IMR-90 (cell line): ENCODE measurements at regions not wholly inside any gene's neighbourhood (a gene's known extent, or its start where the extent isn't known, plus 50 kb on each side); places are given as distances from the start of the nearest gene placed in this dataset.

ENCODE experiments used
- ATAC-seq: fragments of 200-7000 bp; cut with Tn5 transposase; 2 replicates; pipeline ENCODE4 v1.9.1; 2020; ENCODE audit warnings: low read depth, mild to moderate bottlenecking, moderate library complexity
- BruUV-seq: library from RNA; stranded (reverse); fragments of 400-500 nt; replicated peaks from 2 replicates; lab custom pipeline; 2021; lab: Mats Ljungman, UMichigan
- CTCF ChIA-PET: fragments of 300-600 bp; formaldehyde crosslinking; extraction: SDS; loops from one replicate; lab custom pipeline; 2021; ENCODE audit warnings: antibody characterized with exemption; lab: Yijun Ruan, JAX
- POLR2A ChIA-PET: fragments of 300-600 bp; sonication (Branson Sonifier 250); formaldehyde crosslinking; loops from one replicate; lab custom pipeline; 2022; ENCODE audit warnings: antibody characterized with exemption; ENCODE audit not compliant: unreplicated experiment; lab: Charles Lee
- DNase-seq: peaks from one replicate; pipeline ENCODE4 v3.0.0; 2013
- H2AFZ ChIP-seq: replicated peaks from 2 replicates; pipeline ENCODE3; 2013; ENCODE audit warnings: low read length, mild to moderate bottlenecking; ENCODE audit not compliant: poor library complexity
- H2AK5ac ChIP-seq: 2 replicates; pipeline ENCODE4 v1.6.1; 2013; ENCODE audit warnings: low read depth, low read length, inconsistent platforms
- H2AK9ac ChIP-seq: replicated peaks from 2 replicates; pipeline ENCODE3; 2013; ENCODE audit warnings: mild to moderate bottlenecking, low read depth, low read length, moderate library complexity; ENCODE audit not compliant: poor library complexity
- H2BK120ac ChIP-seq: 2 replicates; pipeline ENCODE4 v1.6.1; 2013; ENCODE audit warnings: low read depth, low read length, inconsistent platforms
- H2BK15ac ChIP-seq: 3 replicates; pipeline ENCODE4 v1.6.1; 2013; ENCODE audit warnings: low read depth, low read length, inconsistent platforms
- H2BK20ac ChIP-seq: 2 replicates; pipeline ENCODE4 v1.6.1; 2013; ENCODE audit warnings: low read depth, mild to moderate bottlenecking, inconsistent platforms, low read length, moderate library complexity
- H2BK5ac ChIP-seq: 2 replicates; pipeline ENCODE4 v1.6.1; 2013; ENCODE audit warnings: mild to moderate bottlenecking, low read depth, low read length, inconsistent platforms; ENCODE audit not compliant: poor library complexity, severe bottlenecking
- H3K14ac ChIP-seq: replicated peaks from 2 replicates; pipeline ENCODE4 v1.6.1; 2013; ENCODE audit warnings: low read depth, low read length, inconsistent platforms
- H3K18ac ChIP-seq: 2 replicates; pipeline ENCODE4 v1.6.1; 2013; ENCODE audit warnings: low read depth, low read length, control low read depth
- H3K23ac ChIP-seq: 2 replicates; pipeline ENCODE4 v1.6.1; 2013; ENCODE audit warnings: low read depth, low read length, inconsistent platforms
- H3K27ac ChIP-seq: 2 replicates; pipeline ENCODE4 v1.5.1; 2013; ENCODE audit warnings: mild to moderate bottlenecking, control low read depth, low read length; ENCODE audit not compliant: insufficient read depth
- H3K27me3 ChIP-seq: 2 replicates; pipeline ENCODE4 v1.6.1; 2013; ENCODE audit warnings: low read length; ENCODE audit not compliant: control insufficient read depth, insufficient read depth
- H3K36me3 ChIP-seq: 2 replicates; pipeline ENCODE4 v1.6.1; 2013; ENCODE audit warnings: low read length, mixed read lengths; ENCODE audit not compliant: control insufficient read depth, insufficient read depth
- H3K4ac ChIP-seq: 2 replicates; pipeline ENCODE4 v1.6.1; 2013; ENCODE audit warnings: low read depth, low read length, inconsistent platforms
- H3K4me1 ChIP-seq: 2 replicates; pipeline ENCODE4 v1.6.1; 2013; ENCODE audit warnings: low read length, mixed read lengths; ENCODE audit not compliant: control insufficient read depth, insufficient read depth
- H3K4me2 ChIP-seq: 2 replicates; pipeline ENCODE4 v1.6.1; 2013; ENCODE audit warnings: low read depth, mild to moderate bottlenecking, control low read depth, low read length, moderate library complexity
- H3K4me3 ChIP-seq: 2 replicates; pipeline ENCODE4 v1.5.1; 2013; ENCODE audit warnings: low read depth, mild to moderate bottlenecking, control low read depth, low read length, moderate library complexity; ENCODE audit not compliant: insufficient read depth
- H3K56ac ChIP-seq: 2 replicates; pipeline ENCODE4 v1.6.1; 2013; ENCODE audit warnings: low read length, inconsistent platforms; ENCODE audit not compliant: insufficient read depth; ENCODE audit errors: extremely low read depth
- H3K79me1 ChIP-seq, 2 experiments: 2 replicates each; pipeline ENCODE4 v1.6.1; 2013; ENCODE audit warnings: low read length in 2 of 2, inconsistent platforms in 1 of 2, low read depth in 1 of 2
- H3K9ac ChIP-seq: 2 replicates; pipeline ENCODE4 v1.6.1; 2013; ENCODE audit warnings: low read depth, low read length, control low read depth
- H3K9me1 ChIP-seq: 2 replicates; pipeline ENCODE4 v1.6.1; 2013; ENCODE audit warnings: low read length, inconsistent platforms; ENCODE audit not compliant: insufficient read depth
- H3K9me3 ChIP-seq: 2 replicates; pipeline ENCODE4 v1.6.1; 2013; ENCODE audit warnings: low read length; ENCODE audit not compliant: control insufficient read depth, insufficient read depth
- H4K20me1 ChIP-seq: 2 replicates; pipeline ENCODE4 v1.6.1; 2013; ENCODE audit warnings: low read length, inconsistent platforms; ENCODE audit not compliant: insufficient read depth
- H4K5ac ChIP-seq: 2 replicates; pipeline ENCODE4 v1.6.1; 2013; ENCODE audit warnings: mild to moderate bottlenecking, low read depth, low read length, control low read depth
- H4K8ac ChIP-seq, 2 experiments: 2 replicates each; pipeline ENCODE4 v1.6.1; 2013; ENCODE audit warnings: low read depth in 2 of 2, low read length in 2 of 2, control low read depth in 1 of 2, inconsistent platforms in 1 of 2
- H4K91ac ChIP-seq: 2 replicates; pipeline ENCODE4 v1.6.1; 2013; ENCODE audit warnings: low read depth, low read length, inconsistent platforms; ENCODE audit not compliant: insufficient read depth
- BHLHE40 ChIP-seq: fragments of 150-350 bp; IDR thresholded peaks from 2 replicates; pipeline ENCODE4 v1.6.1; 2016; ENCODE audit warnings: mild to moderate bottlenecking, low read depth, low read length
- CEBPB ChIP-seq: IDR thresholded peaks from 2 replicates; pipeline ENCODE4 v1.6.1; 2012; ENCODE audit warnings: low read depth, low read length, improper control_type of control experiment
- CHD1 ChIP-seq: IDR thresholded peaks from 2 replicates; pipeline ENCODE4 v1.6.1; 2012; ENCODE audit warnings: low read depth, low read length, improper control_type of control experiment
- CTCF ChIP-seq: conservative IDR thresholded peaks from 2 replicates; pipeline ENCODE4 v1.5.1; 2012; ENCODE audit warnings: mild to moderate bottlenecking, low read depth, low read length, improper control_type of control experiment
- ELK1 ChIP-seq: fragments of 150-350 bp; IDR thresholded peaks from 2 replicates; pipeline ENCODE4 v1.6.1; 2016; ENCODE audit warnings: low read depth, mild to moderate bottlenecking, low read length, moderate library complexity, borderline replicate concordance
- FOS ChIP-seq: fragments of 150-350 bp; IDR thresholded peaks from 2 replicates; pipeline ENCODE4 v1.6.1; 2016; ENCODE audit warnings: low read depth, low read length
- MAFK ChIP-seq: IDR thresholded peaks from 2 replicates; pipeline ENCODE4 v1.6.1; 2012; ENCODE audit warnings: low read depth, low read length, improper control_type of control experiment
- MAZ ChIP-seq: IDR thresholded peaks from 2 replicates; pipeline ENCODE4 v1.6.1; 2012; ENCODE audit warnings: low read depth, mild to moderate bottlenecking, low read length, improper control_type of control experiment, moderate library complexity, borderline replicate concordance
- MXI1 ChIP-seq: IDR thresholded peaks from 2 replicates; pipeline ENCODE4 v1.6.1; 2012; ENCODE audit warnings: low read depth, mild to moderate bottlenecking, low read length, moderate library complexity, borderline replicate concordance
- NFE2L2 ChIP-seq: fragments of 150-350 bp; IDR thresholded peaks from 2 replicates; pipeline ENCODE4 v1.6.1; 2016; ENCODE audit warnings: low read depth, mild to moderate bottlenecking, low read length
- POLR2A ChIP-seq: IDR thresholded peaks from 2 replicates; pipeline ENCODE4 v1.6.1; 2012; ENCODE audit warnings: mild to moderate bottlenecking, low read depth, low read length
- RAD21 ChIP-seq: IDR thresholded peaks from 2 replicates; pipeline ENCODE4 v1.6.1; 2012; ENCODE audit warnings: low read length, improper control_type of control experiment
- RCOR1 ChIP-seq: IDR thresholded peaks from 2 replicates; pipeline ENCODE4 v1.6.1; 2012; ENCODE audit warnings: mild to moderate bottlenecking, low read length, improper control_type of control experiment; ENCODE audit not compliant: insufficient replicate concordance
- RFX5 ChIP-seq: IDR thresholded peaks from 2 replicates; pipeline ENCODE4 v1.8.0; 2012; ENCODE audit warnings: low read depth, mild to moderate bottlenecking, low read length, moderate library complexity
- SMC3 ChIP-seq: fragments of 150-350 bp; IDR thresholded peaks from 2 replicates; pipeline ENCODE4 v1.6.1; 2016; ENCODE audit warnings: low read depth, mild to moderate bottlenecking, antibody characterized with exemption, low read length, moderate library complexity
- USF2 ChIP-seq: fragments of 150-350 bp; IDR thresholded peaks from 2 replicates; pipeline ENCODE4 v1.6.1; 2017; ENCODE audit warnings: mild to moderate bottlenecking, antibody characterized with exemption, low read length, low read depth
- WGBS, 2 experiments: methylation state at CpG; one replicate each; pipeline versions ENCODE4 v1.1.5 to v1.1.7; 2013; ENCODE audit warnings: missing lambda C conversion rate in 2 of 2; ENCODE audit not compliant: insufficient read length in 1 of 2; ENCODE audit errors: extremely low coverage in 2 of 2; 5-methylcytosine and 5-hydroxymethylcytosine counted together
- dilution Hi-C: fragments of 300-500 bp; cut with HindIII; formaldehyde crosslinking; loops from one replicate; pipeline ENCODE4 v1.14.3; 2018; ENCODE audit warnings: low sequenced_read_pairs; ENCODE audit not compliant: unreplicated experiment
- in situ Hi-C: fragments of 300-500 bp; cut with MboI; formaldehyde crosslinking; loops from 3 replicates; pipeline ENCODE4 v1.14.3; 2019; ENCODE audit warnings: low sequenced_read_pairs, inconsistent platforms, mixed read lengths
- intact Hi-C: fragments of 100-400 bp; cut with micrococcal nuclease; formaldehyde crosslinking; loops from 2 replicates; pipeline ENCODE4 v1.10.0; 2022

GRCh38 chrX:150207733-150208132 is 155.4 kb upstream of the MAMLD1 start:
- Histone ChIP-seq H3K56ac (no peak overlapping the region), H3K4ac (no peak overlapping the region), H4K20me1 (no peaks in the 10 kb centered on the region), H2AK5ac (no peak overlapping the region), H3K4me1 (0 out of 2 replicates have a peak, but pooled peaks cover under 1% of the 10 kb centered on the region), H3K9me3 (no peaks in the 10 kb centered on the region), H4K91ac (no peak overlapping the region), H2AK9ac (no peak overlapping the region), H3K14ac (no peak overlapping the region), H2BK20ac (no peak overlapping the region), H2BK15ac (no peak overlapping the region), H3K9me1 (peaks cover under 1% of the 10 kb centered on the region; the same call in 1 of the 2 replicates), H3K27ac (no peak overlapping the region), H2AFZ (no peak overlapping the region), H3K4me2 (no peak overlapping the region), H3K36me3 (no peaks in the 10 kb centered on the region), H3K9ac (no peak overlapping the region), H4K8ac (no peak overlapping the region), H2BK120ac (no peak overlapping the region), H3K18ac (no peak overlapping the region), H4K5ac (no peak overlapping the region), H3K79me1 (no peaks in the 10 kb centered on the region), H3K27me3 (no peaks in the 10 kb centered on the region), H3K4me3 (no peak overlapping the region), H3K23ac (no peak overlapping the region), H2BK5ac (no peak overlapping the region)
- TF ChIP-seq CTCF (no peak), CHD1 (no peak), SMC3 (no peak), MXI1 (no peak), BHLHE40 (no peak), FOS (no peak), NFE2L2 (no peak), RFX5 (no peak), ELK1 (no peak), RCOR1 (no peak), CEBPB (no peak), MAFK (no peak), POLR2A (no peak), MAZ (no peak), RAD21 (no peak), USF2 (no peak)
- POLR2A ChIA-PET, result no interaction called here
- no peak for ATAC-seq
- in situ Hi-C loops, result no loop called here
- WGBS, 2 experiments, result no CpG with 5 or more reads among the region's 1 CpG
- BruUV-seq, result no TSS peak
- dilution Hi-C loops, result no loop called here
- intact Hi-C loops, result no loop called here
- CTCF ChIA-PET, result no interaction called here
- no peak for DNase-seq
